Stimulated activated naive B cell treated with anti-CD40 and anti-IgM and Interleukin-4, amounts not matched to agents 10 μg/mL and 1 μg/mL and 100 μg/mL, for 72 hours (primary cell): ENCODE measurements at regions not wholly inside any gene's neighbourhood (a gene's known extent, or its start where the extent isn't known, plus 50 kb on each side); places are given as distances from the start of the nearest gene placed in this dataset.

Experiments used
- ATAC-seq, 2 donors: fragments of 150-1000 bp; cut with Tn5 transposase; replicated peaks; 2 replicates each; pipeline ENCODE4 v1.10.0; 2021; ENCODE audit warnings: moderate library complexity in 1 of 2
- DNase-seq: peaks from one replicate; pipeline ENCODE4 v3.0.0; 2021
- H3K27ac Mint-ChIP-seq: one replicate; pipeline ENCODE4 v1.8.0; 2022; ENCODE audit warnings: mild to moderate bottlenecking, mixed read lengths
- H3K27me3 Mint-ChIP-seq, 2 donors: one replicate each; pipeline ENCODE4 v1.8.0; 2022; ENCODE audit warnings: mixed read lengths in 2 of 2
- H3K36me3 Mint-ChIP-seq, 2 donors: one replicate each; pipeline ENCODE4 v1.8.0; 2022; ENCODE audit warnings: mixed read lengths in 2 of 2, mild to moderate bottlenecking in 1 of 2
- H3K4me1 Mint-ChIP-seq, 2 donors: one replicate each; pipeline ENCODE4 v1.8.0; 2022; ENCODE audit warnings: mixed read lengths in 2 of 2, mild to moderate bottlenecking in 1 of 2
- H3K4me3 Mint-ChIP-seq, 2 donors: one replicate each; pipeline ENCODE4 v1.8.0; 2022; ENCODE audit warnings: mild to moderate bottlenecking in 2 of 2, mixed read lengths in 2 of 2, moderate library complexity in 1 of 2
- H3K9me3 Mint-ChIP-seq, 2 donors: one replicate each; pipeline ENCODE4 v1.8.0; 2022; ENCODE audit warnings: mixed read lengths in 2 of 2, mild to moderate bottlenecking in 1 of 2

- ATAC-seq = no peak
- H3K4me3 Mint-ChIP-seq = no peak overlapping the region
- H3K9me3 Mint-ChIP-seq = peaks cover 0 to 2% of the 10 kb centered on the region in 2 donors
- no peak overlapping the region for H3K27ac Mint-ChIP-seq
- no peaks in the 10 kb centered on the region for H3K36me3 Mint-ChIP-seq
- DNase-seq = no peak
- H3K4me1 Mint-ChIP-seq = no peaks in the 10 kb centered on the region
- no peaks in the 10 kb centered on the region for H3K27me3 Mint-ChIP-seq
Observed at GRCh38 chr5:160935776-160936175, 83.8 kb upstream of the ATP10B start.

GRCh38 chr5:160931283-160931682, 79.3 kb upstream of the ATP10B start:
- no peak for DNase-seq
- Mint-ChIP-seq H3K4me1 (no peaks in the 10 kb centered on the region), H3K4me3 (no peak overlapping the region), H3K27me3 (no peaks in the 10 kb centered on the region), H3K9me3 (peaks cover 0 to 2% of the 10 kb centered on the region in 2 donors), H3K27ac (no peak overlapping the region), H3K36me3 (no peaks in the 10 kb centered on the region)
- no peak for ATAC-seq

- Mint-ChIP-seq H3K9me3 (peaks cover 0 to 2% of the 10 kb centered on the region in 2 donors), H3K27me3 (no peaks in the 10 kb centered on the region), H3K36me3 (no peaks in the 10 kb centered on the region), H3K4me3 (no peak overlapping the region), H3K27ac (no peak overlapping the region), H3K4me1 (no peaks in the 10 kb centered on the region)
- ATAC-seq = no peak
- DNase-seq = no peak
Observed at GRCh38 chr5:160930406-160930805, 78.4 kb upstream of the ATP10B start.

- DNase-seq (no peak), ATAC-seq (no peak)
- Mint-ChIP-seq H3K4me3 (no peak overlapping the region), H3K9me3 (peaks cover 0 to 2% of the 10 kb centered on the region in 2 donors), H3K27ac (no peak overlapping the region), H3K27me3 (no peaks in the 10 kb centered on the region), H3K4me1 (no peaks in the 10 kb centered on the region), H3K36me3 (no peaks in the 10 kb centered on the region)
Observed at GRCh38 chr5:160929906-160930305, 77.9 kb upstream of the ATP10B start.

GRCh38 chr5:160929360-160929759, 77.3 kb upstream of the ATP10B start:
- DNase-seq = no peak
- H3K4me1 Mint-ChIP-seq = no peaks in the 10 kb centered on the region
- H3K9me3 Mint-ChIP-seq = peaks cover 0 to 2% of the 10 kb centered on the region in 2 donors
- ATAC-seq = no peak
- no peaks in the 10 kb centered on the region for H3K27me3 Mint-ChIP-seq
- no peaks in the 10 kb centered on the region for H3K36me3 Mint-ChIP-seq
- no peak overlapping the region for H3K27ac Mint-ChIP-seq
- no peak overlapping the region for H3K4me3 Mint-ChIP-seq

- H3K27ac Mint-ChIP-seq = no peak overlapping the region
- H3K9me3 Mint-ChIP-seq = no peaks in the 10 kb centered on the region
- no peaks in the 10 kb centered on the region for H3K36me3 Mint-ChIP-seq
- no peak for DNase-seq
- H3K4me1 Mint-ChIP-seq = no peaks in the 10 kb centered on the region
- no peak for ATAC-seq
- peaks cover 0 to 5% of the 10 kb centered on the region in 2 donors for H3K27me3 Mint-ChIP-seq
- no peak overlapping the region for H3K4me3 Mint-ChIP-seq
Observed at GRCh38 chr5:160926428-160926827, 74.4 kb upstream of the ATP10B start.

GRCh38 chr5:160925281-160925680, 73.3 kb upstream of the ATP10B start:
- H3K27me3 Mint-ChIP-seq = peaks cover 0 to 5% of the 10 kb centered on the region in 2 donors
- no peaks in the 10 kb centered on the region for H3K36me3 Mint-ChIP-seq
- H3K27ac Mint-ChIP-seq = no peak overlapping the region
- no peaks in the 10 kb centered on the region for H3K4me1 Mint-ChIP-seq
- H3K4me3 Mint-ChIP-seq = no peak overlapping the region
- DNase-seq (no peak), ATAC-seq (no peak)
- no peaks in the 10 kb centered on the region for H3K9me3 Mint-ChIP-seq

- ATAC-seq (no peak), DNase-seq (no peak)
- H3K27me3 Mint-ChIP-seq = peaks cover 0 to 5% of the 10 kb centered on the region in 2 donors
- H3K4me3 Mint-ChIP-seq = no peak overlapping the region
- H3K27ac Mint-ChIP-seq = no peak overlapping the region
- no peaks in the 10 kb centered on the region for H3K9me3 Mint-ChIP-seq
- H3K36me3 Mint-ChIP-seq = no peaks in the 10 kb centered on the region
- H3K4me1 Mint-ChIP-seq = no peaks in the 10 kb centered on the region
Observed at GRCh38 chr5:160923936-160924710, 72.1 kb upstream of the ATP10B start.

- ATAC-seq = no peak
- Mint-ChIP-seq H3K36me3 (no peaks in the 10 kb centered on the region), H3K4me1 (no peaks in the 10 kb centered on the region), H3K4me3 (no peak overlapping the region), H3K27me3 (peaks cover 0 to 5% of the 10 kb centered on the region in 2 donors), H3K9me3 (no peaks in the 10 kb centered on the region), H3K27ac (no peak overlapping the region)
- DNase-seq = no peak
Observed at GRCh38 chr5:160923411-160923810, 71.4 kb upstream of the ATP10B start.

GRCh38 chr5:160922311-160922710, 70.3 kb upstream of the ATP10B start:
- no peaks in the 10 kb centered on the region for H3K4me1 Mint-ChIP-seq
- no peak overlapping the region for H3K4me3 Mint-ChIP-seq
- peaks cover 0 to 2% of the 10 kb centered on the region in 2 donors for H3K9me3 Mint-ChIP-seq
- peaks cover 0 to 5% of the 10 kb centered on the region in 2 donors for H3K27me3 Mint-ChIP-seq
- no peak overlapping the region for H3K27ac Mint-ChIP-seq
- ATAC-seq (no peak), DNase-seq (no peak)
- H3K36me3 Mint-ChIP-seq = no peaks in the 10 kb centered on the region

- peaks cover 0 to 2% of the 10 kb centered on the region in 2 donors for H3K9me3 Mint-ChIP-seq
- DNase-seq (no peak), ATAC-seq (peak; percentile 34 to 42)
- H3K4me1 Mint-ChIP-seq = no peaks in the 10 kb centered on the region
- H3K4me3 Mint-ChIP-seq = no peak overlapping the region
- H3K27me3 Mint-ChIP-seq = peaks cover 0 to 5% of the 10 kb centered on the region in 2 donors
- no peak overlapping the region for H3K27ac Mint-ChIP-seq
- no peaks in the 10 kb centered on the region for H3K36me3 Mint-ChIP-seq
Observed at GRCh38 chr5:160921423-160922285, 69.6 kb upstream of the ATP10B start.

GRCh38 chr5:160919626-160920025, 67.6 kb upstream of the ATP10B start:
- DNase-seq (no peak), ATAC-seq (no peak)
- Mint-ChIP-seq H3K27ac (no peak overlapping the region), H3K36me3 (no peaks in the 10 kb centered on the region), H3K4me3 (no peak overlapping the region), H3K27me3 (peaks cover 0 to 13% of the 10 kb centered on the region in 2 donors), H3K4me1 (no peaks in the 10 kb centered on the region), H3K9me3 (peaks cover 0 to 2% of the 10 kb centered on the region in 2 donors)

- H3K27me3 Mint-ChIP-seq = peaks cover 0 to 8% of the 10 kb centered on the region in 2 donors
- H3K4me1 Mint-ChIP-seq = no peaks in the 10 kb centered on the region
- H3K4me3 Mint-ChIP-seq = no peak overlapping the region
- H3K27ac Mint-ChIP-seq = no peak overlapping the region
- DNase-seq = no peak
- ATAC-seq = no peak
- H3K36me3 Mint-ChIP-seq = no peaks in the 10 kb centered on the region
- peaks cover 0 to 2% of the 10 kb centered on the region in 2 donors for H3K9me3 Mint-ChIP-seq
Observed at GRCh38 chr5:160918386-160918785, 66.4 kb upstream of the ATP10B start.

GRCh38 chr5:160906090-160906489, 54.1 kb upstream of the ATP10B start:
- Mint-ChIP-seq H3K27ac (no peak overlapping the region), H3K9me3 (no peaks in the 10 kb centered on the region), H3K4me1 (no peaks in the 10 kb centered on the region), H3K4me3 (no peak overlapping the region), H3K27me3 (peaks cover 8 to 31% of the 10 kb centered on the region in 2 donors), H3K36me3 (no peaks in the 10 kb centered on the region)
- no peak for ATAC-seq
- DNase-seq = no peak

GRCh38 chr5:160905285-160905684, 53.3 kb upstream of the ATP10B start:
- no peaks in the 10 kb centered on the region for H3K4me1 Mint-ChIP-seq
- no peaks in the 10 kb centered on the region for H3K36me3 Mint-ChIP-seq
- H3K9me3 Mint-ChIP-seq = no peaks in the 10 kb centered on the region
- H3K4me3 Mint-ChIP-seq = no peak overlapping the region
- no peak overlapping the region for H3K27ac Mint-ChIP-seq
- no peak for DNase-seq
- ATAC-seq = no peak
- H3K27me3 Mint-ChIP-seq = peaks cover 8 to 31% of the 10 kb centered on the region in 2 donors
